ENCODE measurements at regions not wholly inside any gene's neighbourhood (a gene's known extent, or its start where the extent isn't known, plus 50 kb on each side); places are given as distances from the start of the nearest gene placed in this dataset.

GRCh38 chr1:170864876-170865538 is 70.3 kb upstream of the MROH9 start:
- no peak for DNase-seq (ENCODE audit: low spot score)

GRCh38 chr1:170866646-170867045 is 68.7 kb upstream of the MROH9 start:
- no peak for DNase-seq (ENCODE audit: low spot score)

GRCh38 chr1:170871868-170872267 is 63.5 kb upstream of the MROH9 start:
- DNase-seq (ENCODE audit: low spot score), result no peak

GRCh38 chr1:170872663-170873062 is 62.7 kb upstream of the MROH9 start:
- no peak for DNase-seq (ENCODE audit: low spot score)

- DNase-seq (ENCODE audit: low spot score), result no peak
Observed at GRCh38 chr1:170874671-170875070, 60.7 kb upstream of the MROH9 start.

GRCh38 chr1:170881268-170882265 is 53.8 kb upstream of the MROH9 start:
- peak; percentile 35 for DNase-seq (ENCODE audit: low spot score)
